SK-N-SH (cell line): ENCODE measurements at regions not wholly inside any gene's neighbourhood (a gene's known extent, or its start where the extent isn't known, plus 50 kb on each side); places are given as distances from the start of the nearest gene placed in this dataset.

ENCODE experiments used
- CTCF ChIA-PET: fragments of 300-600, 350-600 bp; formaldehyde crosslinking; extraction: SDS; loops from one replicate; lab custom pipeline; 2021; lab: Yijun Ruan, JAX
- POLR2A ChIA-PET: fragments of 350-600 bp; sonication (Branson Sonifier 250); formaldehyde crosslinking; extraction: SDS; loops from one replicate; lab custom pipeline; 2020; ENCODE audit warnings: antibody characterized with exemption, inconsistent platforms; lab: Yijun Ruan, JAX
- DNase-seq: peaks from one replicate; pipeline ENCODE4 v3.0.0; 2012
- H2AFZ ChIP-seq: fragments of 200-600 bp; sonication (generic); 2 replicates; pipeline ENCODE4 v1.8.1; 2016; ENCODE audit warnings: antibody characterized with exemption, mild to moderate bottlenecking, low read depth
- H3F3A ChIP-seq: fragments of 200-600 bp; sonication (generic); replicated peaks from 2 replicates; pipeline ENCODE3; 2016; ENCODE audit warnings: antibody characterized with exemption, mild to moderate bottlenecking; ENCODE audit not compliant: insufficient read depth
- H3K27ac ChIP-seq, 2 experiments: fragments of 200-500 bp in 1 of 2; fragments of 200-600 bp in 1 of 2; sonication (Bioruptor generic) in 1 of 2; sonication (generic), shearing (Covaris generic) in 1 of 2; 2 replicates each; pipeline versions ENCODE4 v1.5.1 to v1.6.1; 2014 to 2016; ENCODE audit warnings: low read depth in 2 of 2, inconsistent platforms in 1 of 2, low read length in 1 of 2, mild to moderate bottlenecking in 1 of 2, mixed read lengths in 1 of 2
- H3K27me3 ChIP-seq: fragments of 200-600 bp; sonication (generic), shearing (Covaris generic); 2 replicates; pipeline ENCODE4 v1.6.1; 2016; ENCODE audit warnings: mixed run types; ENCODE audit not compliant: insufficient read depth
- H3K36me3 ChIP-seq, 2 experiments: fragments of 200-500 bp in 1 of 2; fragments of 200-600 bp in 1 of 2; sonication (Bioruptor generic) in 1 of 2; sonication (generic) in 1 of 2; replicated peaks in 1 of 2; 2 replicates each; pipeline versions ENCODE3 to v1.5.1; 2014 to 2016; ENCODE audit warnings: low read length in 1 of 2, mild to moderate bottlenecking in 1 of 2; ENCODE audit not compliant: insufficient read depth in 2 of 2, control insufficient read depth in 1 of 2
- H3K4me1 ChIP-seq, 2 experiments: fragments of 200-500 bp in 1 of 2; fragments of 200-600 bp in 1 of 2; sonication (Bioruptor generic) in 1 of 2; sonication (generic), shearing (Covaris generic) in 1 of 2; 2 replicates each; pipeline versions ENCODE4 v1.5.1 to v1.6.1; 2014 to 2016; ENCODE audit warnings: low read depth in 1 of 2, low read length in 1 of 2, mixed run types in 1 of 2; ENCODE audit not compliant: insufficient read depth in 2 of 2, control insufficient read depth in 1 of 2
- H3K4me2 ChIP-seq: fragments of 200-600 bp; sonication (generic), shearing (Covaris generic); 2 replicates; pipeline ENCODE4 v1.6.1; 2017; ENCODE audit warnings: mixed run types
- H3K4me3 ChIP-seq, 2 experiments: fragments of 200-500 bp in 1 of 2; fragments of 200-600 bp in 1 of 2; sonication (Bioruptor generic) in 1 of 2; sonication (generic), shearing (Covaris generic) in 1 of 2; 2 replicates each; pipeline versions ENCODE4 v1.5.1 to v1.8.1; 2014 to 2016; ENCODE audit warnings: low read depth in 2 of 2, inconsistent platforms in 1 of 2, low read length in 1 of 2, mild to moderate bottlenecking in 1 of 2, mixed read lengths in 1 of 2, moderate library complexity in 1 of 2
- H3K79me2 ChIP-seq: fragments of 200-600 bp; sonication (generic); 2 replicates; pipeline ENCODE4 v1.8.1; 2017; ENCODE audit warnings: mild to moderate bottlenecking; ENCODE audit not compliant: insufficient read depth
- H3K9ac ChIP-seq: fragments of 200-600 bp; sonication (generic); 2 replicates; pipeline ENCODE4 v1.6.1; 2017; ENCODE audit warnings: mixed run types
- H3K9me2 ChIP-seq: fragments of 200-600 bp; sonication (generic); 2 replicates; pipeline ENCODE4 v1.6.1; 2017; ENCODE audit warnings: mixed run types
- H3K9me3 ChIP-seq: fragments of 200-600 bp; sonication (generic); 2 replicates; pipeline ENCODE4 v1.6.1; 2017; ENCODE audit warnings: mixed run types, mild to moderate bottlenecking, moderate library complexity
- H4K20me1 ChIP-seq: fragments of 200-600 bp; sonication (generic); 2 replicates; pipeline ENCODE4 v1.6.1; 2017; ENCODE audit warnings: mild to moderate bottlenecking, mixed run types; ENCODE audit not compliant: insufficient read depth
- ELF1 ChIP-seq: IDR thresholded peaks from 2 replicates; pipeline ENCODE4 v1.4.0; 2012
- FOSL2 ChIP-seq: IDR thresholded peaks from 2 replicates; pipeline ENCODE4 v1.4.0; 2012; ENCODE audit warnings: low read depth, mild to moderate bottlenecking, moderate library complexity, borderline replicate concordance
- FOXM1 ChIP-seq: IDR thresholded peaks from 2 replicates; pipeline ENCODE4 v1.4.0; 2012; ENCODE audit warnings: low read depth, mild to moderate bottlenecking
- GABPA ChIP-seq: IDR thresholded peaks from 2 replicates; pipeline ENCODE4 v1.4.0; 2012; ENCODE audit warnings: low read depth, mild to moderate bottlenecking
- MEF2A ChIP-seq: IDR thresholded peaks from 2 replicates; pipeline ENCODE4 v1.4.0; 2012; ENCODE audit warnings: low read depth, borderline replicate concordance
- RAD21 ChIP-seq: IDR thresholded peaks from 2 replicates; pipeline ENCODE4 v1.6.1; 2012; ENCODE audit warnings: mild to moderate bottlenecking, low read length
- TEAD4 ChIP-seq: IDR thresholded peaks from 2 replicates; pipeline ENCODE4 v1.4.0; 2012; ENCODE audit warnings: mild to moderate bottlenecking, borderline replicate concordance; ENCODE audit not compliant: insufficient read depth
- YY1 ChIP-seq: IDR thresholded peaks from 2 replicates; pipeline ENCODE4 v1.4.0; 2012; ENCODE audit warnings: low read depth, mild to moderate bottlenecking
- WGBS: methylation state at CpG from one replicate; pipeline ENCODE4 v1.1.6; 2017; ENCODE audit warnings: low lambda C conversion rate; 5-methylcytosine and 5-hydroxymethylcytosine counted together
- TF ChIP-seq, protein P1 (sequence below): fragments of 150-350 bp; IDR thresholded peaks from 2 replicates; pipeline ENCODE4 v1.6.1; 2016; ENCODE audit warnings: mild to moderate bottlenecking, low read depth, low read length
- TF ChIP-seq, protein P2 (sequence below): fragments of 150-350 bp; IDR thresholded peaks from 2 replicates; pipeline ENCODE4 v1.6.1; 2017; ENCODE audit warnings: antibody characterized with exemption, low read length, low read depth, borderline replicate concordance
- TF ChIP-seq, protein P3 (sequence below): IDR thresholded peaks from 2 replicates; pipeline ENCODE4 v1.4.0; 2012; ENCODE audit warnings: low read depth, borderline replicate concordance
- TF ChIP-seq, protein P4 (sequence below): fragments of 200-600 bp; sonication (generic); IDR thresholded peaks from 2 replicates; pipeline ENCODE4 v1.6.1; 2017; ENCODE audit warnings: antibody characterized with exemption, mild to moderate bottlenecking, moderate library complexity

DNA sequence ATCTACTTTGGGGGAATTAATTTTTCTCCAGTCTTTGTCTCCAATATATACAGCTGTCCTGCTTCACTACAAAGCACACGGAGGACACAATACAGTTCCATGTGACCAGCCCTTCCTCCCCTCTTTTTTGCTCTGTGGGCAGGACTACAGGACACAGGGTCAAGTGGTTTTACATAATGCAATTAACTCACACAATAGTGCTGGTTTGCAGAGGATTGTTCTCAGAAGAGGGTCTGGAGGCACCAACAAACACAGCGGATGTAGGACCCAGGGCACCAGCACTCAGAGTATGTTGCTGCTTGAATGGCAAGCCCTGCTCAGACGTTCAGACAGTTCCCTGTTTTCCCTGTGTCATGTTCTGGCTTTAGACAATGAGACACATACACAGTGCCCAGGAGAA, 52.0 kb upstream of the NPTX2 start:
- Histone ChIP-seq H3F3A (no peaks in the 10 kb centered on the region), H3K4me1 (peaks cover 0 to 51% of the 10 kb centered on the region in 2 experiments; a peak in 2 of 4 replicates), H3K9me3 (no peaks in the 10 kb centered on the region), H3K4me3 (no peak overlapping the region), H3K9ac (no peak overlapping the region), H3K79me2 (no peaks in the 10 kb centered on the region), H3K9me2 (no peaks in the 10 kb centered on the region), H3K36me3 (no peaks in the 10 kb centered on the region), H2AFZ (no peak overlapping the region), H3K4me2 (no peak overlapping the region), H4K20me1 (no peaks in the 10 kb centered on the region), H3K27ac (peak overlapping the region in 1 of 2 experiments; percentile 44; a peak in 2 of 4 replicates), H3K27me3 (no peaks in the 10 kb centered on the region)
- TF ChIP-seq FOSL2 (no peak), ELF1 (no peak), FOXM1 (no peak), MEF2A (no peak), GABPA (no peak), YY1 (no peak), TEAD4 (no peak), RAD21 (no peak)
- TF ChIP-seq, protein P1, sequence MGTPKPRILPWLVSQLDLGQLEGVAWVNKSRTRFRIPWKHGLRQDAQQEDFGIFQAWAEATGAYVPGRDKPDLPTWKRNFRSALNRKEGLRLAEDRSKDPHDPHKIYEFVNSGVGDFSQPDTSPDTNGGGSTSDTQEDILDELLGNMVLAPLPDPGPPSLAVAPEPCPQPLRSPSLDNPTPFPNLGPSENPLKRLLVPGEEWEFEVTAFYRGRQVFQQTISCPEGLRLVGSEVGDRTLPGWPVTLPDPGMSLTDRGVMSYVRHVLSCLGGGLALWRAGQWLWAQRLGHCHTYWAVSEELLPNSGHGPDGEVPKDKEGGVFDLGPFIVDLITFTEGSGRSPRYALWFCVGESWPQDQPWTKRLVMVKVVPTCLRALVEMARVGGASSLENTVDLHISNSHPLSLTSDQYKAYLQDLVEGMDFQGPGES, result no peak
- TF ChIP-seq, protein P2, sequence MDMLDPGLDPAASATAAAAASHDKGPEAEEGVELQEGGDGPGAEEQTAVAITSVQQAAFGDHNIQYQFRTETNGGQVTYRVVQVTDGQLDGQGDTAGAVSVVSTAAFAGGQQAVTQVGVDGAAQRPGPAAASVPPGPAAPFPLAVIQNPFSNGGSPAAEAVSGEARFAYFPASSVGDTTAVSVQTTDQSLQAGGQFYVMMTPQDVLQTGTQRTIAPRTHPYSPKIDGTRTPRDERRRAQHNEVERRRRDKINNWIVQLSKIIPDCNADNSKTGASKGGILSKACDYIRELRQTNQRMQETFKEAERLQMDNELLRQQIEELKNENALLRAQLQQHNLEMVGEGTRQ, result no peak
- TF ChIP-seq, protein P3, sequence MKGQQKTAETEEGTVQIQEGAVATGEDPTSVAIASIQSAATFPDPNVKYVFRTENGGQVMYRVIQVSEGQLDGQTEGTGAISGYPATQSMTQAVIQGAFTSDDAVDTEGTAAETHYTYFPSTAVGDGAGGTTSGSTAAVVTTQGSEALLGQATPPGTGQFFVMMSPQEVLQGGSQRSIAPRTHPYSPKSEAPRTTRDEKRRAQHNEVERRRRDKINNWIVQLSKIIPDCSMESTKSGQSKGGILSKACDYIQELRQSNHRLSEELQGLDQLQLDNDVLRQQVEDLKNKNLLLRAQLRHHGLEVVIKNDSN, result no peak
- TF ChIP-seq, protein P4, sequence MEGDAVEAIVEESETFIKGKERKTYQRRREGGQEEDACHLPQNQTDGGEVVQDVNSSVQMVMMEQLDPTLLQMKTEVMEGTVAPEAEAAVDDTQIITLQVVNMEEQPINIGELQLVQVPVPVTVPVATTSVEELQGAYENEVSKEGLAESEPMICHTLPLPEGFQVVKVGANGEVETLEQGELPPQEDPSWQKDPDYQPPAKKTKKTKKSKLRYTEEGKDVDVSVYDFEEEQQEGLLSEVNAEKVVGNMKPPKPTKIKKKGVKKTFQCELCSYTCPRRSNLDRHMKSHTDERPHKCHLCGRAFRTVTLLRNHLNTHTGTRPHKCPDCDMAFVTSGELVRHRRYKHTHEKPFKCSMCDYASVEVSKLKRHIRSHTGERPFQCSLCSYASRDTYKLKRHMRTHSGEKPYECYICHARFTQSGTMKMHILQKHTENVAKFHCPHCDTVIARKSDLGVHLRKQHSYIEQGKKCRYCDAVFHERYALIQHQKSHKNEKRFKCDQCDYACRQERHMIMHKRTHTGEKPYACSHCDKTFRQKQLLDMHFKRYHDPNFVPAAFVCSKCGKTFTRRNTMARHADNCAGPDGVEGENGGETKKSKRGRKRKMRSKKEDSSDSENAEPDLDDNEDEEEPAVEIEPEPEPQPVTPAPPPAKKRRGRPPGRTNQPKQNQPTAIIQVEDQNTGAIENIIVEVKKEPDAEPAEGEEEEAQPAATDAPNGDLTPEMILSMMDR, result no peak
- CTCF ChIA-PET, result interaction anchor here (3.7 kb wide), 1 partner anchor 51 kb away, joined by 22 read pairs; the partner anchor contains the start of gene NPTX2
- POLR2A ChIA-PET, result no interaction called here
- no peak for DNase-seq
- 26% methylated on average over 3 of the region's 3 CpGs for WGBS
